ENCODE measurements at regions not wholly inside any gene's neighbourhood (a gene's known extent, or its start where the extent isn't known, plus 50 kb on each side); places are given as distances from the start of the nearest gene placed in this dataset.

GRCh38 chr1:230498704-230499103, 72.6 kb upstream of the PGBD5 start:
- DNase-seq (no peak), ATAC-seq (ENCODE audit: insufficient read depth, low read depth) (no peak)
- Histone ChIP-seq H2AFZ (ENCODE audit: low read depth, low read length) (no peak overlapping the region), H3K4me2 (ENCODE audit: insufficient read depth, low read length) (no peak overlapping the region), H3K4me1 (ENCODE audit: insufficient read depth, low read length) (no peaks in the 10 kb centered on the region), H3K9me3 (ENCODE audit: insufficient read depth, low read length, severe bottlenecking) (no peaks in the 10 kb centered on the region), H3K27ac (ENCODE audit: low read length) (no peak overlapping the region), H3K27me3 (ENCODE audit: insufficient read depth, low read length, poor library complexity) (peaks cover 15% of the 10 kb centered on the region), H3K79me2 (ENCODE audit: insufficient read depth, low read length) (no peaks in the 10 kb centered on the region), H4K20me1 (ENCODE audit: insufficient read depth, low read length) (no peaks in the 10 kb centered on the region), H3K4me3 (ENCODE audit: low read depth in 1 of 2, low read length in 2 of 2) (no peak overlapping the region), H3K36me3 (ENCODE audit: insufficient read depth, low read length) (no peaks in the 10 kb centered on the region), H3K9ac (ENCODE audit: low read depth, low read length) (no peak overlapping the region)
- TF ChIP-seq CTCF (IDR thresholded peaks at IDR 0.05; ENCODE audit: borderline replicate concordance, extremely low read depth, low read length, poor library complexity, severe bottlenecking) (no peak), EZH2 (IDR thresholded peaks at IDR 0.05; ENCODE audit: borderline replicate concordance, low read depth, low read length, severe bottlenecking) (no peak)

GRCh38 chr1:230496451-230496850, 70.3 kb upstream of the PGBD5 start:
- Histone ChIP-seq H3K27me3 (ENCODE audit: insufficient read depth, low read length, poor library complexity) (peaks cover 17% of the 10 kb centered on the region), H2AFZ (ENCODE audit: low read depth, low read length) (no peak overlapping the region), H3K79me2 (ENCODE audit: insufficient read depth, low read length) (no peaks in the 10 kb centered on the region), H3K4me1 (ENCODE audit: insufficient read depth, low read length) (no peaks in the 10 kb centered on the region), H3K9ac (ENCODE audit: low read depth, low read length) (no peak overlapping the region), H3K4me2 (ENCODE audit: insufficient read depth, low read length) (no peak overlapping the region), H3K4me3 (ENCODE audit: low read depth in 1 of 2, low read length in 2 of 2) (no peak overlapping the region), H3K36me3 (ENCODE audit: insufficient read depth, low read length) (no peaks in the 10 kb centered on the region), H3K27ac (ENCODE audit: low read length) (no peak overlapping the region), H3K9me3 (ENCODE audit: insufficient read depth, low read length, severe bottlenecking) (no peaks in the 10 kb centered on the region), H4K20me1 (ENCODE audit: insufficient read depth, low read length) (no peaks in the 10 kb centered on the region)
- no peak for ATAC-seq (ENCODE audit: insufficient read depth, low read depth)
- no peak for TF ChIP-seq CTCF (IDR thresholded peaks at IDR 0.05; ENCODE audit: borderline replicate concordance, extremely low read depth, low read length, poor library complexity, severe bottlenecking)
- no peak for TF ChIP-seq EZH2 (IDR thresholded peaks at IDR 0.05; ENCODE audit: borderline replicate concordance, low read depth, low read length, severe bottlenecking)
- no peak for DNase-seq

GRCh38 chr1:230495891-230496385, 69.8 kb upstream of the PGBD5 start:
- DNase-seq (no peak), ATAC-seq (ENCODE audit: insufficient read depth, low read depth) (no peak)
- Histone ChIP-seq H4K20me1 (ENCODE audit: insufficient read depth, low read length) (no peaks in the 10 kb centered on the region), H3K4me2 (ENCODE audit: insufficient read depth, low read length) (no peak overlapping the region), H3K9ac (ENCODE audit: low read depth, low read length) (no peak overlapping the region), H3K4me1 (ENCODE audit: insufficient read depth, low read length) (no peaks in the 10 kb centered on the region), H3K27ac (ENCODE audit: low read length) (no peak overlapping the region), H3K36me3 (ENCODE audit: insufficient read depth, low read length) (no peaks in the 10 kb centered on the region), H3K4me3 (ENCODE audit: low read depth in 1 of 2, low read length in 2 of 2) (no peak overlapping the region), H3K79me2 (ENCODE audit: insufficient read depth, low read length) (no peaks in the 10 kb centered on the region), H2AFZ (ENCODE audit: low read depth, low read length) (no peak overlapping the region), H3K9me3 (ENCODE audit: insufficient read depth, low read length, severe bottlenecking) (no peaks in the 10 kb centered on the region), H3K27me3 (ENCODE audit: insufficient read depth, low read length, poor library complexity) (peaks cover 13% of the 10 kb centered on the region)
- no peak for TF ChIP-seq EZH2 (IDR thresholded peaks at IDR 0.05; ENCODE audit: borderline replicate concordance, low read depth, low read length, severe bottlenecking)
- TF ChIP-seq CTCF (IDR thresholded peaks at IDR 0.05; ENCODE audit: borderline replicate concordance, extremely low read depth, low read length, poor library complexity, severe bottlenecking), result no peak

GRCh38 chr1:230495076-230495475, 68.9 kb upstream of the PGBD5 start:
- Histone ChIP-seq H3K9ac (ENCODE audit: low read depth, low read length) (no peak overlapping the region), H3K36me3 (ENCODE audit: insufficient read depth, low read length) (no peaks in the 10 kb centered on the region), H3K27me3 (ENCODE audit: insufficient read depth, low read length, poor library complexity) (peaks cover 12% of the 10 kb centered on the region), H2AFZ (ENCODE audit: low read depth, low read length) (no peak overlapping the region), H3K9me3 (ENCODE audit: insufficient read depth, low read length, severe bottlenecking) (no peaks in the 10 kb centered on the region), H3K27ac (ENCODE audit: low read length) (no peak overlapping the region), H3K4me2 (ENCODE audit: insufficient read depth, low read length) (no peak overlapping the region), H3K4me1 (ENCODE audit: insufficient read depth, low read length) (no peaks in the 10 kb centered on the region), H3K79me2 (ENCODE audit: insufficient read depth, low read length) (no peaks in the 10 kb centered on the region), H4K20me1 (ENCODE audit: insufficient read depth, low read length) (no peaks in the 10 kb centered on the region), H3K4me3 (ENCODE audit: low read depth in 1 of 2, low read length in 2 of 2) (no peak overlapping the region)
- no peak for ATAC-seq (ENCODE audit: insufficient read depth, low read depth)
- no peak for DNase-seq
- TF ChIP-seq EZH2 (IDR thresholded peaks at IDR 0.05; ENCODE audit: borderline replicate concordance, low read depth, low read length, severe bottlenecking) (no peak), CTCF (IDR thresholded peaks at IDR 0.05; ENCODE audit: borderline replicate concordance, extremely low read depth, low read length, poor library complexity, severe bottlenecking) (no peak)
